Glutamatergic neuron (in vitro differentiated cells): ENCODE measurements at regions not wholly inside any gene's neighbourhood (a gene's known extent, or its start where the extent isn't known, plus 50 kb on each side); places are given as distances from the start of the nearest gene placed in this dataset.

Source experiments
- DNase-seq: peaks from one replicate; pipeline ENCODE4 v3.0.0; 2022
- H3K27ac Mint-ChIP-seq: one replicate; pipeline ENCODE4 v1.8.0; 2020; ENCODE audit warnings: mild to moderate bottlenecking, mixed read lengths, inconsistent platforms; ENCODE audit not compliant: unreplicated experiment
- H3K27me3 Mint-ChIP-seq: one replicate; pipeline ENCODE4 v1.8.0; 2020; ENCODE audit warnings: mild to moderate bottlenecking, moderate library complexity, mixed read lengths, inconsistent platforms; ENCODE audit not compliant: unreplicated experiment
- H3K36me3 Mint-ChIP-seq: one replicate; pipeline ENCODE4 v1.8.0; 2020; ENCODE audit warnings: mild to moderate bottlenecking, mixed read lengths, inconsistent platforms; ENCODE audit not compliant: unreplicated experiment
- H3K4me1 Mint-ChIP-seq: one replicate; pipeline ENCODE4 v1.8.0; 2020; ENCODE audit warnings: mild to moderate bottlenecking, low read depth, mixed read lengths, inconsistent platforms; ENCODE audit not compliant: unreplicated experiment
- H3K4me3 Mint-ChIP-seq: one replicate; pipeline ENCODE4 v1.8.0; 2020; ENCODE audit warnings: mild to moderate bottlenecking, mixed read lengths, inconsistent platforms; ENCODE audit not compliant: unreplicated experiment
- H3K9me3 Mint-ChIP-seq: one replicate; pipeline ENCODE4 v1.8.0; 2020; ENCODE audit warnings: mild to moderate bottlenecking, moderate library complexity, mixed read lengths, inconsistent platforms; ENCODE audit not compliant: unreplicated experiment
- TF ChIP-seq, protein P1 (sequence below): fragments of 200-600 bp; sonication (generic); IDR thresholded peaks from one replicate; pipeline ENCODE4 v1.5.0; 2021; ENCODE audit not compliant: partially characterized antibody, unreplicated experiment

- DNase-seq: no peak
- Mint-ChIP-seq H3K36me3 (no peaks in the 10 kb centered on the region), H3K27me3 (no peaks in the 10 kb centered on the region), H3K9me3 (no peaks in the 10 kb centered on the region), H3K4me3 (no peak overlapping the region), H3K27ac (no peak overlapping the region), H3K4me1 (no peaks in the 10 kb centered on the region)
- TF ChIP-seq, protein P1, sequence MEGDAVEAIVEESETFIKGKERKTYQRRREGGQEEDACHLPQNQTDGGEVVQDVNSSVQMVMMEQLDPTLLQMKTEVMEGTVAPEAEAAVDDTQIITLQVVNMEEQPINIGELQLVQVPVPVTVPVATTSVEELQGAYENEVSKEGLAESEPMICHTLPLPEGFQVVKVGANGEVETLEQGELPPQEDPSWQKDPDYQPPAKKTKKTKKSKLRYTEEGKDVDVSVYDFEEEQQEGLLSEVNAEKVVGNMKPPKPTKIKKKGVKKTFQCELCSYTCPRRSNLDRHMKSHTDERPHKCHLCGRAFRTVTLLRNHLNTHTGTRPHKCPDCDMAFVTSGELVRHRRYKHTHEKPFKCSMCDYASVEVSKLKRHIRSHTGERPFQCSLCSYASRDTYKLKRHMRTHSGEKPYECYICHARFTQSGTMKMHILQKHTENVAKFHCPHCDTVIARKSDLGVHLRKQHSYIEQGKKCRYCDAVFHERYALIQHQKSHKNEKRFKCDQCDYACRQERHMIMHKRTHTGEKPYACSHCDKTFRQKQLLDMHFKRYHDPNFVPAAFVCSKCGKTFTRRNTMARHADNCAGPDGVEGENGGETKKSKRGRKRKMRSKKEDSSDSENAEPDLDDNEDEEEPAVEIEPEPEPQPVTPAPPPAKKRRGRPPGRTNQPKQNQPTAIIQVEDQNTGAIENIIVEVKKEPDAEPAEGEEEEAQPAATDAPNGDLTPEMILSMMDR: no peak
Observed at GRCh38 chrY:7433817-7434809, 522.6 kb upstream of the AMELY start.

DNA sequence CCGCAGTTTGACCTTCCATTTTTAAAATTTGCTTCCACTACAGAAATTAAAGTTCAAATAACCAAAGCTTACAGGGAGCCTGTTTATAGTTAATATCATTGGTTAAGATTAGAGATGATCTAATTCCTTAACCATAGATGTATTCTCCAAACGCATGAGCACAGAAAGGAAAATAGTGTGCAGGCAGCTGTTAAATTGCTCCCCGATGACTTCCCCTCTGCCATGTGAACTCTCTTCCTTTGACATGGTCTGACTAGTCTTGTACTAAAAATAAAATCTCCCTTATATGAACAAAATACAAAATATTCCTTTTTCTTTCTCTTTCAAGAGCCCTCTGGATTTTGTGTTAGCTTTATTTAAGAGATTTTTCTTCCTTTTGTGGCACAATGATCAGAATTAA, 507.6 kb upstream of the AMELY start:
- no peak for DNase-seq
- Mint-ChIP-seq H3K36me3 (no peaks in the 10 kb centered on the region), H3K9me3 (no peaks in the 10 kb centered on the region), H3K27ac (no peak overlapping the region), H3K4me1 (no peaks in the 10 kb centered on the region), H3K27me3 (peaks cover 1% of the 10 kb centered on the region), H3K4me3 (no peak overlapping the region)
- TF ChIP-seq, protein P1: no peak

GRCh38 chrY:7417946-7418345, 506.4 kb upstream of the AMELY start:
- Mint-ChIP-seq H3K9me3 (no peaks in the 10 kb centered on the region), H3K27ac (no peak overlapping the region), H3K4me1 (no peaks in the 10 kb centered on the region), H3K36me3 (no peaks in the 10 kb centered on the region), H3K4me3 (no peak overlapping the region), H3K27me3 (peaks cover 1% of the 10 kb centered on the region)
- TF ChIP-seq, protein P1: no peak
- DNase-seq: no peak

GRCh38 chrY:7416406-7416805, 504.9 kb upstream of the AMELY start:
- no peak for DNase-seq
- no peaks in the 10 kb centered on the region for H3K36me3 Mint-ChIP-seq
- TF ChIP-seq, protein P1: no peak
- no peaks in the 10 kb centered on the region for H3K9me3 Mint-ChIP-seq
- H3K4me1 Mint-ChIP-seq: no peaks in the 10 kb centered on the region
- H3K27me3 Mint-ChIP-seq: peaks cover 1% of the 10 kb centered on the region
- no peak overlapping the region for H3K4me3 Mint-ChIP-seq
- H3K27ac Mint-ChIP-seq: no peak overlapping the region

DNA sequence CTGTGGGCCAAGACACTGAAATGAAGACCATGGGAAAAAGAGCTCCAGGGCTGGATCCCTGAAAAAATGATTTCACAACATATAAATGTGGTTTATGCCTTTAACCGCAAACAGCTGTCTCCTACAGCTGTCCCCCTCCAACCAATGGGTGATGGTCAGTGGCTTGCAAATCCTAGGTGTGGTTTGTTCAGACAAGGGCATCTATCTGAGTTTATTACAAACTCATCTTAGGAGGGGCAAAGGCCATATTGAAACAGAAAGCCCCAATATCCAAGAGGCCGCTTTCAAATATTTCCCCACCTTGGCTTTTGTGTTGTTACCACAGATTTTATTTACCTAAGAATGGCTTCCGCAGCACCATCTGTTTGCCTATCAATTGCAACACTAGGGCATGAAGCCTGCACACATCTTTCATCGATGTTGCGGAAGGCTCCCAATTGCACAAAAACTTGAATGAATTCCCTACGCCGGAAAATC, 503.6 kb upstream of the AMELY start:
- Mint-ChIP-seq H3K27ac (no peak overlapping the region), H3K27me3 (peaks cover 1% of the 10 kb centered on the region), H3K36me3 (no peaks in the 10 kb centered on the region), H3K9me3 (no peaks in the 10 kb centered on the region), H3K4me1 (no peaks in the 10 kb centered on the region), H3K4me3 (no peak overlapping the region)
- TF ChIP-seq, protein P1: no peak
- no peak for DNase-seq
